Body of pancreas (tissue), 4 donors: ENCODE measurements at regions not wholly inside any gene's neighbourhood (a gene's known extent, or its start where the extent isn't known, plus 50 kb on each side); places are given as distances from the start of the nearest gene placed in this dataset.

Experiments used
- POLR2A ChIP-seq, 3 donors: fragments of 450-650 bp; IDR thresholded peaks; one replicate each; pipeline ENCODE4 v1.6.1; 2016; ENCODE audit warnings: antibody characterized with exemption in 3 of 3, mild to moderate bottlenecking in 2 of 3
- TF ChIP-seq, protein P1 (sequence below), 7 experiments: fragments of 450-650 bp in 4 of 7; fragments of 200-600 bp in 3 of 7; sonication (generic) in 3 of 7; IDR thresholded peaks; one replicate each; pipeline ENCODE4 v1.5.1; 2016 to 2019; ENCODE audit warnings: antibody characterized with exemption in 7 of 7

GRCh38 chr1:82273816-82274215 is 473.1 kb downstream of the ADGRL2 start:
- TF ChIP-seq, protein P1, sequence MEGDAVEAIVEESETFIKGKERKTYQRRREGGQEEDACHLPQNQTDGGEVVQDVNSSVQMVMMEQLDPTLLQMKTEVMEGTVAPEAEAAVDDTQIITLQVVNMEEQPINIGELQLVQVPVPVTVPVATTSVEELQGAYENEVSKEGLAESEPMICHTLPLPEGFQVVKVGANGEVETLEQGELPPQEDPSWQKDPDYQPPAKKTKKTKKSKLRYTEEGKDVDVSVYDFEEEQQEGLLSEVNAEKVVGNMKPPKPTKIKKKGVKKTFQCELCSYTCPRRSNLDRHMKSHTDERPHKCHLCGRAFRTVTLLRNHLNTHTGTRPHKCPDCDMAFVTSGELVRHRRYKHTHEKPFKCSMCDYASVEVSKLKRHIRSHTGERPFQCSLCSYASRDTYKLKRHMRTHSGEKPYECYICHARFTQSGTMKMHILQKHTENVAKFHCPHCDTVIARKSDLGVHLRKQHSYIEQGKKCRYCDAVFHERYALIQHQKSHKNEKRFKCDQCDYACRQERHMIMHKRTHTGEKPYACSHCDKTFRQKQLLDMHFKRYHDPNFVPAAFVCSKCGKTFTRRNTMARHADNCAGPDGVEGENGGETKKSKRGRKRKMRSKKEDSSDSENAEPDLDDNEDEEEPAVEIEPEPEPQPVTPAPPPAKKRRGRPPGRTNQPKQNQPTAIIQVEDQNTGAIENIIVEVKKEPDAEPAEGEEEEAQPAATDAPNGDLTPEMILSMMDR (IDR thresholded peaks at IDR 0.05), result no peak
- no peak for TF ChIP-seq POLR2A (IDR thresholded peaks at IDR 0.05)
